HG02678 (cell line): ENCODE measurements at regions not wholly inside any gene's neighbourhood (a gene's known extent, or its start where the extent isn't known, plus 50 kb on each side); places are given as distances from the start of the nearest gene placed in this dataset.

ENCODE experiments used
- ATAC-seq: cut with Tn5 transposase; IDR thresholded peaks from one replicate; pipeline ENCODE4 v1.9.1; 2021; ENCODE audit warnings: mild to moderate bottlenecking, moderate library complexity; ENCODE audit not compliant: unreplicated experiment

DNA sequence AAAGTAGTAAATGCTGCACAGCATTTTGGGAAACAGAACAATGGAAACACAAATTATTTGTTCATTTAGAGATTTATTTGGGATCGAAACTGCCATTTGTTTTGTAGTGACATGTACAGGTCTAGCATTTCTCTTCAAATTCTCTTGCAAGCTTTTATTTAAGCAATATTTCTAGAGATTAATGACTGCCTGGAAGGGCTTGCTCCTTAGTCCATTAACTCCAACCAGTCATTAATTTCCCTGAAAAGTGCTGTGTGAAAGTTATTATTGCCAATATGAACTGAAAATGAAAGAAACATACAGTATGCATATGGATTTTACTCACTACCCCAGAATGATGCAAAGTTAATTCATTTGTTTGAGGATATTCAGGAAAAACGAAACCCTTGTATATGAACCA is 1349.6 kb upstream of the FLRT2 start:
- no peak for ATAC-seq

GRCh38 chr14:84181072-84181471 is 1348.9 kb upstream of the FLRT2 start:
- no peak for ATAC-seq

GRCh38 chr14:84195514-84195913 is 1334.4 kb upstream of the FLRT2 start:
- ATAC-seq: no peak

DNA sequence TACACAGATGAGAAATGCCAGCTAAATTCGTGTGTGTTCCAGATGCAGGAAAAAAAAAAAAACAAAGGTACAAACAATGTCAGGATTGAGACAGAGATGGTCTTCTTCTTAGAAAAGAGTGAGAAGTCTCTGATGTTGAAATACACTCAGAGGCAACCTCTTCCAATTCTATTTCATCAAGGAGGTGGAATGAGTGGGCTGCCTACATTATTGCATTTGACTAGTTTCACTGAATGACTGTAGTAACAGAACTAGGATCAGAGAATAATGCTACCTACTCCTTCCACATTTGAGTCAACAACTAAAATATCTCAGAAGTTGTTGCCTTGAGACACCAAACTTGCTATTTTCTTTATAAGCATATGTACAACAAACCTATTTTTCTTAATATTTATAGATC is 1332.2 kb upstream of the FLRT2 start:
- ATAC-seq: no peak

GRCh38 chr14:84202486-84202885 is 1327.5 kb upstream of the FLRT2 start:
- ATAC-seq: no peak

GRCh38 chr14:84203896-84204295 is 1326.0 kb upstream of the FLRT2 start:
- ATAC-seq: no peak

DNA sequence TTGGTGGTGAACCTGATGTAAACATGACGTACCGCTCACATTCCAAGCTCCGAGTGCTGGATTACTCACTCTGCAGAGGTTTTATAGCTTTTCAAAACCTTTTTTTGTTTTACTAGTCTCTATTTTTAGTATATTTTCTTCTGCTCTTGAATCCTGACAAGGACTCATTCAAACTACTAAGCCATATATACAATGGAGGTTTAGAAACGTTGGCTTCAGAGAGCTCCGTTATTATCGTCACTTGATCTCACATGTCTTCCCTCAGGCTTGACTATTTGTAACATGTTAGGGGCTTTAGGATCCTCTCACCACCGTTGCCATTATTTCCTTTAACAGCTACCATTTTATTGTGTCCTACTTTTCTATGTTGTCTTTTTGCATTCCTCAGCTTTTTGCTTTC is 1321.5 kb upstream of the FLRT2 start:
- no peak for ATAC-seq

GRCh38 chr14:84209031-84209430 is 1320.9 kb upstream of the FLRT2 start:
- ATAC-seq: no peak

GRCh38 chr14:84217066-84217465 is 1312.9 kb upstream of the FLRT2 start:
- ATAC-seq: no peak

DNA sequence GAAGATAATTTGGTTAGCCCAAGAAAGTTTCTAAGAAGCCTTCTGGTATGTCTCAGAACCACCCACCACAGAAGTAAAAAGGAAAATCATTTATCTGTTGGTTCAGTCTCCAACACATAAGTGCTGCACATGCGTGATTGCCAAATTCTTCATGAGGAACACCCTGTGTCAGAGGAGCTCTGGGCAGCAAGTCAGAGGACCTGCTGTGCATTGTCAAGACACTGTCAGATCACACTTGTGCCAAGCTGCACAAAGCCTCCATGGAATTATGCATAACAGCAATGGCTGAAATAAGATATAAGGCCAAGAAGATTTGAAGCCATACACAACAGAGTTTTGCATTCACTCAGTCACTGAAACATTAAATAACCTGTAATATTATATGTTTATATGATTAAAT is 1304.7 kb upstream of the FLRT2 start:
- no peak for ATAC-seq

- no peak for ATAC-seq
Measured at GRCh38 chr14:84228702-84229101, 1301.2 kb upstream of the FLRT2 start.

DNA sequence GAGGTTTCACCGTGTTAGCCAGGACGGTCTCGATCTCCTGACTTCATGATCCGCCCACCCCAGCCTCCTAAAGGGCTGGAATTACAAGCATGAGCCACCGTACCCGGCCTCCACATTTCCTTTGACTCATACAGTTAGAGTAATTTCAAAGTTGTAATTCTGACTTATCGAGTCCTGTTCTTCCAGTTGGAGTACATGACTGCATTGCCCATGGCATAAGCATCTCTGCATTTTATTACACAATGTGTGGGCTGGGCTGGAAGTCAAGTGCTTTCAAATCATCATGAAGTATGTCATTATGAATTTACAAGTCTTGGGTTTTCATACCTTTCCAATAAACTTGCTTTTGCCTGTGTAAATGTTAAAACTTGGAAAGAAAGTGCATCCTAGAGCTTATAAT is 1295.7 kb upstream of the FLRT2 start:
- ATAC-seq: no peak

GRCh38 chr14:84236290-84236689 is 1293.7 kb upstream of the FLRT2 start:
- no peak for ATAC-seq

- ATAC-seq: no peak
Measured at GRCh38 chr14:84237881-84238280, 1292.1 kb upstream of the FLRT2 start.

DNA sequence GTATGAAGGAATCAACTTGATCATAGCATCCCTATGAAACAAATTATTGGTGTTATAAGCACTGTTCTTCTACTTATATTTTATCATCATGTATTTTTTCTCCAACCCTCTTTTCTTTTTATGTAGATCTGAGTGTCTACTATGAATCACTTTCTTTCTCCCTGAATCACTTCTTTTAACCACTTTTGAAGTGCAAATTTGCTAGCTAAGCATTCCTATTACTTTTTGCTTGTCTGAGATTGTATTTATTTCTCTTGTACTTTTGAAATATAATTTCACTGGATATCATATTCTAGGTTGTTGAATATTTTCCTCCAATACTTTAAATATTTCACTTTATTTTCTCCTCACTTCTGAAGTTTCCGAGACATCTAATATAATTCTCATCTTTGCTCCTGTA is 1282.3 kb upstream of the FLRT2 start:
- ATAC-seq: no peak

DNA sequence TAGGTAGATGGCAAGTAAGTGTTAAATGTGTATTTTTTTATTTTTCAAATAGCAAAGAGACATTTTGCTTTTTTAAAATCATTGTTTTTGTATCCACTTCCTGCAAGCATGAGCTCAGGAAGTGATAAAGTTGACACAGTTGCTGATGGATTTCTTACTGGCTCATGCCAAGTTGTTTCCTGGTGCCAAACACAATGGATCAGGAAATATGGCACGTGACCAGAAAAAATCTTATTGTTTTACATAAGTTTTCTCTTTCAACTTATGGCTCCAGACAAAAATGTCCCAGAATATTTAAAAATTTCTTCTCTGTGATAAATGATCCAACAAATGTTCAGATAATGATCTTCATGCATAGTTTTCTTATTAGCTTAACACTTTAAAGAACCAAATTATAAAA is 1279.1 kb upstream of the FLRT2 start:
- ATAC-seq: no peak

- no peak for ATAC-seq
Measured at GRCh38 chr14:84251411-84252115, 1278.4 kb upstream of the FLRT2 start.

- no peak for ATAC-seq
Measured at GRCh38 chr14:84252706-84253105, 1277.2 kb upstream of the FLRT2 start.

DNA sequence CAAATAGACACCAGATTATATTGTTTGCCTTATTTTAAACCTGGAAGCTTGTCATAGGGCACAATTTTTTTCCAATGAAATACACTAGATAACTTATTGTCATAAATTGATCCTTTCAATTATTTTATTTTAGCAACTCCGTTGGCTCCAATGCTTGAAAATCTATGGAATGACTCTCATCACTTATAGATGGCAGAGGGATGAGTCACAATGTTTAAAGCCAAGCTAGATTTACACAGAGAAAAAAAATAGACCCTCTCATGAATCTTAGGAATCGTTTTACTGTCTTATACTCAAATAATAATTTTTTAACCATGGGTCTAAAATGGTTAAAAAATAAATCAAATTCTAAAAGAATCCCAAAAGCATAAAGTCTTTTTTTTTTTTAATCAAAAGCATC is 1276.6 kb upstream of the FLRT2 start:
- no peak for ATAC-seq

GRCh38 chr14:84254290-84254689 is 1275.7 kb upstream of the FLRT2 start:
- no peak for ATAC-seq

- ATAC-seq: no peak
Measured at GRCh38 chr14:84262932-84263331, 1267.0 kb upstream of the FLRT2 start.

DNA sequence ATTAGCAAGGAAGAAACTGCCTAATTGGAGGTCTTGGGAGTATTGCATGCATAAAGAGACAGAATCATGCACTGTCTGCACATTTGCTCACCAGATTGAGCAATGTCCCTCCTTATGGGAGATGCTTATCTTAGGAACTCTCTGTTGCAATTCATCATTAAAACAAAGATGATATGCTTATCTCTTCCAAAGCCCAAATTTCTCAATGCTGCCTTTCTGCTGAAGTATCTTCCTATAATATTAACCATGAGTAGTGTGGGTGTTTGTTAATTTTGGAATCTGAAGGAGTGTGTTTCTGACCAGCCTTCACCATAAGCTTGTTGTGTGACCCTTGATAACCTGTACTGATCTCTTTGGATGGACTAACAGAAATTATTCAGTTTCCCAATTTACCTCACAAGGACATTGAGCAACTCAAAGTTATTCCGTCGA is 1257.6 kb upstream of the FLRT2 start:
- no peak for ATAC-seq

DNA sequence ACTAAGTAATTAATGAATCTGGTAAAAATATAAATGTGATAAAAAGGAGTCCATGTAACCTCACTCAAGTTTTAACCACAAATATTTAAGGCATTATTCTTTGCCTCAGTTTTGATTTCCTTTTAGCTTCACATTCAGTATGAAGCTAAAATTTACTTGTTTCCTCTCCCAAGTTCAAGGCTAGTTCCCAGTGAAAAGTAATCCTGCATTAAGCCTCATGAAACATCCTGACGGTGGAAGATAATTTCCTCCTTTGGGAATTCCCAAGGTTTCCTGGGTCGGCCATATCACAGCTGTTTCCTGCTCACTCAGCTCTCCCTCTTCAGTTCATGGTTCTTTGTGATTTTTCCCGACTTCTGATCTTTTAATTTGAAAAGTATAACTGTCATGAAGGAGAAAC is 1256.8 kb upstream of the FLRT2 start:
- ATAC-seq: no peak
